Stimulated activated CD4-positive, alpha-beta T cell treated with anti-CD3 and anti-CD28 coated beads, TNF-alpha, amount 100 ng/mL, for 4 hours (primary cell): ENCODE measurements at regions not wholly inside any gene's neighbourhood (a gene's known extent, or its start where the extent isn't known, plus 50 kb on each side); places are given as distances from the start of the nearest gene placed in this dataset.

Source experiments
- DNase-seq, 3 experiments: peaks; one replicate each; pipeline ENCODE4 v3.0.0-alpha.2; 2020; ENCODE audit warnings: low read depth in 3 of 3

GRCh38 chr3:94258851-94259250, 196.0 kb downstream of the NSUN3 start:
- no peak for DNase-seq

- no peak for DNase-seq
Observed at GRCh38 chr3:94259291-94259690, 196.4 kb downstream of the NSUN3 start.

- no peak for DNase-seq
Observed at GRCh38 chr3:94269763-94270162, 206.9 kb downstream of the NSUN3 start.

- DNase-seq: no peak
Observed at GRCh38 chr3:94272016-94272415, 209.2 kb downstream of the NSUN3 start.

- no peak for DNase-seq
Observed at GRCh38 chr3:94280958-94281357, 218.1 kb downstream of the NSUN3 start.

- DNase-seq: no peak
Observed at GRCh38 chr3:94285872-94286271, 223.0 kb downstream of the NSUN3 start.

- no peak for DNase-seq
Observed at GRCh38 chr3:94291686-94292085, 228.8 kb downstream of the NSUN3 start.

- DNase-seq: no peak
Observed at GRCh38 chr3:94292151-94292550, 229.3 kb downstream of the NSUN3 start.

- no peak for DNase-seq
Observed at GRCh38 chr3:94293793-94294195, 230.9 kb downstream of the NSUN3 start.

- no peak for DNase-seq
Observed at GRCh38 chr3:94294806-94295205, 231.9 kb downstream of the NSUN3 start.

GRCh38 chr3:94299716-94300115, 236.9 kb downstream of the NSUN3 start:
- no peak for DNase-seq

- no peak for DNase-seq
Observed at GRCh38 chr3:94301366-94301765, 238.5 kb downstream of the NSUN3 start.

GRCh38 chr3:94303266-94303665, 240.4 kb downstream of the NSUN3 start:
- DNase-seq: no peak

GRCh38 chr3:94303897-94304296, 241.0 kb downstream of the NSUN3 start:
- DNase-seq: no peak

GRCh38 chr3:94304954-94305353, 242.1 kb downstream of the NSUN3 start:
- DNase-seq: no peak

GRCh38 chr3:94305835-94306611, 243.2 kb downstream of the NSUN3 start:
- no peak for DNase-seq

- DNase-seq: no peak
Observed at GRCh38 chr3:94307588-94307987, 244.7 kb downstream of the NSUN3 start.

GRCh38 chr3:94308767-94309166, 245.9 kb downstream of the NSUN3 start:
- no peak for DNase-seq

- no peak for DNase-seq
Observed at GRCh38 chr3:94310341-94311135, 247.7 kb downstream of the NSUN3 start.

- DNase-seq: no peak
Observed at GRCh38 chr3:94311651-94312050, 248.8 kb downstream of the NSUN3 start.

GRCh38 chr3:94314218-94314883, 251.5 kb downstream of the NSUN3 start:
- DNase-seq: no peak

GRCh38 chr3:94317017-94317416, 254.2 kb downstream of the NSUN3 start:
- DNase-seq: no peak

GRCh38 chr3:94323596-94323995, 260.7 kb downstream of the NSUN3 start:
- no peak for DNase-seq
